Left lobe of liver (tissue), 2 donors: ENCODE measurements at regions not wholly inside any gene's neighbourhood (a gene's known extent, or its start where the extent isn't known, plus 50 kb on each side); places are given as distances from the start of the nearest gene placed in this dataset.

ENCODE experiments used
- ATAC-seq: fragments of 200-7000 bp; cut with Tn5 transposase; one replicate; pipeline ENCODE4 v1.9.1; 2020; ENCODE audit warnings: mild to moderate bottlenecking, moderate library complexity
- DNase-seq: peaks from one replicate; pipeline ENCODE4 v3.0.0-alpha.2; 2020; ENCODE audit warnings: low spot score
- donor health status: DM: no; HTN: no; CAD: no; lungs with moderate emphysema.
- donor health status: DM: no; HTN: yes; CAD: no.

GRCh38 chr21:24290151-24290833, 1317.0 kb downstream of the MRPL39 start:
- no peak for DNase-seq
- ATAC-seq: no peak

- ATAC-seq: no peak
- no peak for DNase-seq
Observed at GRCh38 chr21:24289539-24289938, 1317.7 kb downstream of the MRPL39 start.

GRCh38 chr21:24280596-24280995, 1326.7 kb downstream of the MRPL39 start:
- ATAC-seq: no peak
- DNase-seq: no peak

- no peak for DNase-seq
- ATAC-seq: no peak
Observed at GRCh38 chr21:24278711-24279110, 1328.6 kb downstream of the MRPL39 start.

- DNase-seq (no peak), ATAC-seq (no peak)
Observed at GRCh38 chr21:24276204-24276603, 1331.1 kb downstream of the MRPL39 start.

- DNase-seq: no peak
- ATAC-seq: no peak
Observed at GRCh38 chr21:24275616-24276015, 1331.7 kb downstream of the MRPL39 start.

GRCh38 chr21:24272521-24272938, 1334.8 kb downstream of the MRPL39 start:
- ATAC-seq (no peak), DNase-seq (no peak)

GRCh38 chr21:24265987-24266386, 1341.3 kb downstream of the MRPL39 start:
- no peak for ATAC-seq
- no peak for DNase-seq

GRCh38 chr21:24260751-24261150, 1346.5 kb downstream of the MRPL39 start:
- ATAC-seq (no peak), DNase-seq (no peak)

- ATAC-seq (no peak), DNase-seq (no peak)
Observed at GRCh38 chr21:24259241-24259640, 1348.0 kb downstream of the MRPL39 start.

- DNase-seq (no peak), ATAC-seq (no peak)
Observed at GRCh38 chr21:24255591-24255990, 1351.7 kb downstream of the MRPL39 start.

GRCh38 chr21:24225431-24225830, 1381.8 kb downstream of the MRPL39 start:
- DNase-seq (no peak), ATAC-seq (no peak)

- DNase-seq (no peak), ATAC-seq (no peak)
Observed at GRCh38 chr21:24224422-24224821, 1382.9 kb downstream of the MRPL39 start.

GRCh38 chr21:24223624-24224023, 1383.7 kb downstream of the MRPL39 start:
- DNase-seq (no peak), ATAC-seq (no peak)

- ATAC-seq (no peak), DNase-seq (no peak)
Observed at GRCh38 chr21:24222676-24223075, 1384.6 kb downstream of the MRPL39 start.

- DNase-seq: no peak
- no peak for ATAC-seq
Observed at GRCh38 chr21:24220446-24220845, 1386.8 kb downstream of the MRPL39 start.

- no peak for DNase-seq
- no peak for ATAC-seq
Observed at GRCh38 chr21:24217151-24217550, 1390.1 kb downstream of the MRPL39 start.

- DNase-seq: no peak
- ATAC-seq: no peak
Observed at GRCh38 chr21:24210130-24210529, 1397.2 kb downstream of the MRPL39 start.

GRCh38 chr21:24208562-24209260, 1398.6 kb downstream of the MRPL39 start:
- ATAC-seq: no peak

GRCh38 chr21:24205319-24205718, 1402.0 kb downstream of the MRPL39 start:
- ATAC-seq: no peak

More at GRCh38 chr21:24208562-24209260, 1398.6 kb downstream of the MRPL39 start:
- DNase-seq: no peak

GRCh38 chr21:24204641-24205040, 1402.6 kb downstream of the MRPL39 start:
- DNase-seq: no peak
- no peak for ATAC-seq

More at GRCh38 chr21:24205319-24205718, 1402.0 kb downstream of the MRPL39 start:
- DNase-seq: no peak

GRCh38 chr21:24200052-24200451, 1407.2 kb downstream of the MRPL39 start:
- no peak for ATAC-seq
- no peak for DNase-seq

GRCh38 chr21:24197923-24198322, 1409.4 kb downstream of the MRPL39 start:
- ATAC-seq: no peak
- no peak for DNase-seq
